SJSA1 (cell line): ENCODE measurements at regions not wholly inside any gene's neighbourhood (a gene's known extent, or its start where the extent isn't known, plus 50 kb on each side); places are given as distances from the start of the nearest gene placed in this dataset.

Experiments used
- DNase-seq, 2 experiments: peaks; one replicate each; pipeline ENCODE4 v3.0.0-alpha.2; 2015 to 2020; ENCODE audit warnings: low spot score in 2 of 2, low read depth in 1 of 2
- H3K27ac ChIP-seq: fragments of 250-450 bp; sonication (Bioruptor Pico); 2 replicates; pipeline ENCODE4 v1.5.1; 2020; ENCODE audit warnings: mild to moderate bottlenecking, moderate library complexity
- H3K27me3 ChIP-seq: fragments of 250-450 bp; sonication (Bioruptor Pico); replicated peaks from 2 replicates; pipeline ENCODE4 v1.5.1; 2020; ENCODE audit warnings: mild to moderate bottlenecking, moderate library complexity
- H3K36me3 ChIP-seq: fragments of 250-450 bp; sonication (Bioruptor Pico); 2 replicates; pipeline ENCODE4 v1.5.1; 2020; ENCODE audit warnings: mild to moderate bottlenecking
- H3K4me1 ChIP-seq: fragments of 250-450 bp; sonication (Bioruptor Pico); replicated peaks from 2 replicates; pipeline ENCODE4 v1.6.1; 2021; ENCODE audit warnings: mild to moderate bottlenecking
- H3K4me3 ChIP-seq: fragments of 250-450 bp; sonication (Bioruptor Pico); 2 replicates; pipeline ENCODE4 v1.5.1; 2020; ENCODE audit warnings: mild to moderate bottlenecking
- H3K9me3 ChIP-seq: fragments of 250-450 bp; sonication (Bioruptor Pico); replicated peaks from 2 replicates; pipeline ENCODE4 v1.5.1; 2020; ENCODE audit warnings: mild to moderate bottlenecking

DNA sequence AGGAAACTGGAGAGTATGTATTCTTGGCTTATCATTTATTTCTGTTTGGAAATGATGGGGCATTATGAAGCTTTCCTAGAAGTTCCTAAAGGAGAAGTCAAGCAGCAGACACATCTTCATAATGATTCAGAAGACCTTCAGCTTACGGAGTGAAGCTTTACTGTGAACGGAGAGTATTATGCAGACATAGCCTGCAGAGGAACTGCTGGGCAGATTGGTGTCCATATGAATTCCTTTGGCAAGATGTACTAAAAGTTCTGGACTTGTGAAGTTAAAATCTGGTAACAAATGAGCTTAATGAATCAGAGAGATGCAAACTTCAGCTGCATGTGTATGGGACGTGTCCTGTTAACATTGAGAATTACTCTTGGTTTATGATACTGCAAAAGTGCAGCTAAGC lies 60.1 kb downstream of the NABP1 start:
- Histone ChIP-seq H3K36me3 (no peaks in the 10 kb centered on the region), H3K4me3 (no peak overlapping the region), H3K4me1 (no peaks in the 10 kb centered on the region), H3K9me3 (no peaks in the 10 kb centered on the region), H3K27me3 (no peaks in the 10 kb centered on the region), H3K27ac (no peak overlapping the region)
- no peak for DNase-seq

DNA sequence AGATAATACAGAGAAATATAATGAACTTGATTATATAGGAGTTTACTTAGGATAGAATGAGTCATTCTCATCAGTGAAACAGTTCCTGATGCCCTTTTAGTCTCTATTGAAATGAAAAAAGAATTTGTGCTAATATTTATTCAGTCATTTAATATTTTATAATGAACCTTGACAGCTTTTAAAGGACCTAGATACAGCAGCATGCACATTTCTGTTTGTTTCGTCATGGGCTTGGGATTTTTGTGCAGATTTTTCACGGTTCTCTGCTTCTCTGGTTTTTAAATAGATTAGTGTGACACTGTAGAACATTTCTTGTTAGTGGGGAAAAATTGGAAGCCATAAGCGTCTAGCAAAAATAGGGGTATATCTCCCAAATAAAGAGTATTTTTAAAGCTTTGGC lies 60.7 kb downstream of the NABP1 start:
- Histone ChIP-seq H3K4me3 (no peak overlapping the region), H3K9me3 (no peaks in the 10 kb centered on the region), H3K36me3 (no peaks in the 10 kb centered on the region), H3K27me3 (no peaks in the 10 kb centered on the region), H3K4me1 (no peaks in the 10 kb centered on the region), H3K27ac (no peak overlapping the region)
- no peak for DNase-seq

DNA sequence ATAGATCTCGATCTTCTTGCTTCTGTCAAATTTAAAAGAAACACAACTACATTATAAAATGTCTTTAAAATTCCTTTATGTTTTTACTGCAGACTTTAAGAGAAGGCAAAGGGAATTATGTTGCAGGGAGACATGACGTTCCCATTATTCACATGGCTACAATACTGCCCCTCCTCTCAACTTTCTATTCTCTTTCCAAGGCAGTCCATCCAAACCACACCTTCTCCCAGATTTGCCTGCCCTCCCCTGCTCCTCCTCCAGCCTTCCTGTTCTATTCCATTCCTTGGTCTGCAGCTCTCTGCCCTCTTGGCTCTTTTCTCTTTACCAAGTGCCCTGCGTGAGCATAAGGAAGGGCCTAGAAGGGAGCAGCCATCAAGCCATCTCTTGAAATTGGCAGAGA lies 61.3 kb downstream of the NABP1 start:
- H3K9me3 ChIP-seq: no peaks in the 10 kb centered on the region
- no peak overlapping the region for H3K27ac ChIP-seq
- H3K4me1 ChIP-seq: no peaks in the 10 kb centered on the region
- H3K27me3 ChIP-seq: peaks cover 4% of the 10 kb centered on the region; the same call in 1 of the 2 replicates
- no peaks in the 10 kb centered on the region for H3K36me3 ChIP-seq
- no peak overlapping the region for H3K4me3 ChIP-seq
- no peak for DNase-seq

DNA sequence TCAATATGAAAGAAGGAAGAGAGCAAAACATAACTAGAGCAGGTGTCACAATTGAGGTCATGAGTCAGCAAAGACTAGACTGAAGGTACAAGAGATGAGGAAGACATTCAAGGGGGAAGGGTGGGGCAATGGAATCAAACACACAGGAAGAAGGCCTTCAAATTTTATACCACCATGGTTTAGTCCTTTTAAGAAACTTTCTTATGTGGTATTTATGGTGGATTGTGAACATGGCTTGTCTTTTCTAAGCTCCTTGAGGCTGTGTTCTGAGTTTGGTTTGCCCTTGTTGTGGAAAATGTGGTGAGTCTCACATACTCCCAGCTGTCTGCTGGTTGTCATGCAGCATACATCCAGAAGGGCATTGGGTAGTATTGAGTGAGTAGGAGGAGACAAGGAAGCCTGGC lies 62.1 kb downstream of the NABP1 start:
- no peak for DNase-seq

DNA sequence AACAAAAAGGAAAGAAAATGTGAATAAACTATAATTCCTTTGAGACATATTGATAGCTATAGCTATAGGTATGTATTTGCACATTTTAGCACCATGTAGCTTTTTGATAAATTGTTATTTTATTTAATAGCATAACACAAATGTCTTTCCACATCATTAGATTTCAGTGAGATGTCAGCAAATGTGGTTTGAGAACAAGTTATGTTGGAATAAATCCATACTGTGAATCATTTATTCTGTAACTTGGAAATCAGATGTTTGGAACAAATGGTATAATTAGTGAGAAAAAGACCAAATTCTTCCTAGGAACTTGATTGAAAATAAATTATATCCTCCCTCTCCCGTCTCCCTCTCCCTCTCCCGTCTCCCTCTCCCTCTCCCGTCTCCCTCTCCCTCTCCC lies 62.8 kb downstream of the NABP1 start:
- peaks cover 6% of the 10 kb centered on the region; the same call in 1 of the 2 replicates for H3K27me3 ChIP-seq
- H3K36me3 ChIP-seq: no peaks in the 10 kb centered on the region
- no peak overlapping the region for H3K4me3 ChIP-seq
- DNase-seq: no peak
- H3K4me1 ChIP-seq: no peaks in the 10 kb centered on the region
- no peak overlapping the region for H3K27ac ChIP-seq
- H3K9me3 ChIP-seq: no peaks in the 10 kb centered on the region

More for the DNA sequence above, 62.1 kb downstream of the NABP1 start:
- no peak overlapping the region for H3K27ac ChIP-seq
- no peaks in the 10 kb centered on the region for H3K9me3 ChIP-seq
- H3K4me3 ChIP-seq: no peak overlapping the region
- H3K4me1 ChIP-seq: no peaks in the 10 kb centered on the region
- no peaks in the 10 kb centered on the region for H3K36me3 ChIP-seq
- peaks cover 6% of the 10 kb centered on the region; the same call in 1 of the 2 replicates for H3K27me3 ChIP-seq

DNA sequence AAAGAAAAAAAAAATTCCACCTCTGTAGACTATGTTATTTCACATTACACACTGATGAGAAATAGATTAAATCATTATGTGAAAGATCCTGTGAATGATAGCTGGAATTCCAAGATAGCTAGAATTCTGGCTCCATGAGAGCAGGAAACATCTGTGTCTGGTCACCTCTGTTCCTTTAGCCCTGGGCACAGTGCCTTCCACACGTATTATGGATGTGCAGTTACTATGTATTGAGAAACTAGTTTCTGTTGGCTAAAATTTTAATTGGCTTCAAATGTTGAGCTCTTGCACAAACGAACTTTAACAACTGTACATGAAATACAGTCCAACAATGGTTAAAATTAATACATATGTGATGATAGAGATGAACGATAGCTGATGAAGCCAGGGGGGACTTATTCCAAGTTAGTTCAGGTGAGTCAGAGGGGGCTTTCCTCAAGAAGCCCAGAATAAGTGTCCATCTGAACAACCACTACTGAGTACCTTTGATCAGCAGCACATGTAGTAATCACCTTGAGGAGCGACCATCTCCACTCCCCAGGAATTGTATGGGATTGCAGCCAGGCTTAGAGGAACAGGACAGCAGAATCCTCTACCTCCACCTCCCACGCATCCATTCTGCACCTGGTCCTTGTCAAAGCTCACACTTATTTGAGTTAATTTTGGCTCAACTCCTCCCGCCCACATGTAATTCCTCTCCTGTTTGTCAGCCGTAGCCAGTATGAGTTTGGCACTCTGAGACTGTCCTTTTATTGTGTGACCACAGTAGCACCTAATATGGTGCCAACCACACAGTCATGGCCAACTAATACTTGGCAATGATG lies 68.6 kb downstream of the NABP1 start:
- H3K4me3 ChIP-seq: no peak overlapping the region
- no peak for DNase-seq
- no peaks in the 10 kb centered on the region for H3K36me3 ChIP-seq
- no peaks in the 10 kb centered on the region for H3K9me3 ChIP-seq
- no peak overlapping the region for H3K27ac ChIP-seq
- H3K27me3 ChIP-seq: peaks cover 10% of the 10 kb centered on the region
- H3K4me1 ChIP-seq: no peaks in the 10 kb centered on the region

DNA sequence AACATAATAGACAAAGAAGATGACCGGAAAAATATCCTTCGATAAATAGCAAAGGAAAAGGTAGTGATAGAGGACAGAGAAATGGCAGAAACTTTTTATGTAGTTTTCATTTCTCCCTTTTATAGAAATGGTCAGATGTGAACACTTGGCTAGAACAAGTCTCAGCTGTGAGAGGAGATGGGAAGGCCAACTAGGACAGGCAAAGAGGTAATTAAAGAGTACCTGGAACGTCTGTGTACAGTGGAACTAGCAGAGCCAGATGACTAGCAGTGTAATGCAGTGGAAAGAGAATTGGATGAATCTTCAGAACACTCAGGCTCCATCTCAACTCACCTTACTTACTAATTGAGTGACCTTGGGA lies 69.2 kb downstream of the NABP1 start:
- no peak overlapping the region for H3K27ac ChIP-seq

DNA sequence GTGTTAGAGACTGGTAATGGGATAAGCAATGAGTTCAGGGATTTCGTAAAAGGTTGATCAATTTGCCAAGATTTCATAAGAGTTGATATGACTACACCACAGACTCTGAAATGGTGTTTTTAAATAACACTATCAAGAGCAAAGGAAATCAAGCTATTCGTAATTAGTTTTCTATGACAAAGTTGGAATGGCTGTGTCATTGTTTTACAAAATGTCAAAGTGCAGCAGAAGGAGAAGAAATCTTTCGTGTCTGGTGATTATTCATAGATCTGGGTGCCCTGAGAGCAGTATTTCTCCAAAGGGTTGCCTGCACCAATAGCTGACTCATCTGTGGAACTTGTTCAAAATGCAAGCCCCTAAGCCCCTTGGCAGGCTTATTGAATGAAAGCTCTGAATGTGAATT lies 70.1 kb downstream of the NABP1 start:
- H3K27ac ChIP-seq: no peak overlapping the region
- no peak overlapping the region for H3K4me3 ChIP-seq
- no peaks in the 10 kb centered on the region for H3K4me1 ChIP-seq
- peaks cover 10% of the 10 kb centered on the region for H3K27me3 ChIP-seq
- no peaks in the 10 kb centered on the region for H3K9me3 ChIP-seq
- H3K36me3 ChIP-seq: no peaks in the 10 kb centered on the region
- no peak for DNase-seq

More for the DNA sequence above, 69.2 kb downstream of the NABP1 start:
- H3K9me3 ChIP-seq: no peaks in the 10 kb centered on the region
- H3K4me1 ChIP-seq: no peaks in the 10 kb centered on the region
- no peak overlapping the region for H3K4me3 ChIP-seq
- H3K27me3 ChIP-seq: peaks cover 10% of the 10 kb centered on the region
- DNase-seq: no peak
- no peaks in the 10 kb centered on the region for H3K36me3 ChIP-seq

DNA sequence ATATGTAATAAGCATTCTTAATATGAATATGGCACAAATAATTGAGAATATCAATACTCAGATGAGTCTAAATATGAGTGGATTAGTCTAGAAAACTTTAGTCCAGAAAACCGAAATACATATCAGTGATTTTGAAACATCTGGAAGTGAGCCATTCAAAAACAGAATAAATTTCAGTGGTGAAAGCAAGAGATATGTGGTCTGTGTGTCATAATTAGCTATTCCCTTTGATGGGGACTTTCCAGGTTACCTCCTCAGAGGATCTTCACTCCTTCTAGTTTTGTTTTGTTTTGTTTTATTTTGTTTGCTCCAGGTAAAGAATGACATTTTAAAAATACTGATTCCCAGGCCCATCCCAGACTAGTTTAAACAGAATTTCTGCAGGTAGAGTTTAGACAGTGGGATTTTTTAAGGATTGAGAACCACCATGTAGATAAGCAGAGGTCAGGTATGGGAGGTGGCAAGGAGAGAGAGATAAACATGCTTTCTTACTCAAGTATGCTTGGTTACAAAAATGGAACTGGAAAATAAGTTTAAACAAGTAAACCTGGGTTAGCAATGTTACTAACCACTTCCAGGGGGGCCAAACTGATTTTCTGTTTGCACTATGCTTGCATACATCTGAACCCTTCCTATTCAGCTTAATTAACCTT lies 70.7 kb downstream of the NABP1 start:
- Histone ChIP-seq H3K27me3 (peaks cover 10% of the 10 kb centered on the region), H3K36me3 (no peaks in the 10 kb centered on the region), H3K9me3 (no peaks in the 10 kb centered on the region), H3K4me3 (no peak overlapping the region), H3K27ac (no peak overlapping the region), H3K4me1 (no peaks in the 10 kb centered on the region)
- DNase-seq: no peak

DNA sequence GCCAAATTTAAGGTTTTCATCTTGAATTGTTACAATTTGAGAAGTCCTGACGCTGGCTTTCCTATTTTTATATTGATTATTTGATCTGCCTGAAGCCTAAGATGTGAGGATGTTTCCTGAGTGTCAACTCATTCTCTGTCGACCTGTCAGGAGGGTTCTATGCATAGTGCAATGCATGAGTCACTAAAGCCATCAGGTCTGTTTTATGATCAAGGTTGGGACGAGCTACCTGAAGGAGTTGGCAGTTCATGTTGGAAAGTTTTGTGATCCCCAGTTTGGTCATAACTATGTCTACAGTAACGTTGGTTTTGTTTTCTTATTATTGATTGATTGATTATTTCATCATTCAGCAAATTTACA lies 71.2 kb downstream of the NABP1 start:
- no peaks in the 10 kb centered on the region for H3K36me3 ChIP-seq
- no peak for DNase-seq
- H3K27me3 ChIP-seq: peaks cover 7% of the 10 kb centered on the region
- H3K27ac ChIP-seq: no peak overlapping the region
- H3K4me3 ChIP-seq: no peak overlapping the region
- no peaks in the 10 kb centered on the region for H3K4me1 ChIP-seq
- no peaks in the 10 kb centered on the region for H3K9me3 ChIP-seq

DNA sequence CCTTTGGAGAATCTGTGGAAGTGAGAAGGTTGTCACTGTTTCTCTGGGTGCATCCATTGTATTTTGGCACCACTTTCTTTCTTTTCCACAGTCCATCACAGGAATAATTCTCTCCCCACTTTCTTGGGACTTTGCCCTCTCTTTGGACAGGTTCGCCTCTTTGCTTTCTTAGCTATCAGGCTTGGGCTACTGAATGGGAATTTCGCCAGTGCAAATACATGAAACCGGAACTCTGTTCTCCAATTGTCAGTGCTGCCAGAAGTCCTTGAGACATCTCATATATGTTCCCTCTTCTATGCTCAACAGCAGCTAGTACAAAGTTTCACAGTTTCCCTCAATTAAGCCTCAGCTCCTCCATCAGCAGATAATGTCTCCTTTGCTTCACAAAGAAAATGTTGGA lies 76.2 kb downstream of the NABP1 start:
- no peaks in the 10 kb centered on the region for H3K9me3 ChIP-seq
- no peak overlapping the region for H3K27ac ChIP-seq
- no peaks in the 10 kb centered on the region for H3K36me3 ChIP-seq
- DNase-seq: no peak
- H3K4me3 ChIP-seq: no peak overlapping the region
- peaks cover 5% of the 10 kb centered on the region for H3K4me1 ChIP-seq
- H3K27me3 ChIP-seq: peaks cover 3% of the 10 kb centered on the region; the same call in 1 of the 2 replicates

DNA sequence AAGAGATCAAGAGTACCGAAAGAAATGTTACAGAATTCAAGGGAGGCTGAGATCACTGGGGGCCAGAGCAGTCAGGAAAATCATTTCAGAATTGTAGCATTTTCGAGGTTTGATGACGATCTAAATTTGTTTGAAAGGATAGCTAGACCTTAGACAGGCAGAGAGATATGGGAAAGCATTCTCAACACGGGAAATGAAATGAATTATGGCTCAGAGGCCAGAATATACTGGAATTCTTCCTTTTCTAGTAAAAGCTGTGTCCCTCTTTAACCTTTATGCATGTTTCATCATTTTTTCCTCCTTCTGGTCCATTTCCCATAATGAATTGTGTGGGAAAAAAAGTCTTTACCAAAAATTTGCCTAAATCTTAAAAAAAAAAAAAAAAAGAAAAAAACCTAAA lies 78.8 kb downstream of the NABP1 start:
- no peak overlapping the region for H3K4me3 ChIP-seq
- H3K9me3 ChIP-seq: no peaks in the 10 kb centered on the region
- DNase-seq: no peak
- peaks cover 6% of the 10 kb centered on the region for H3K4me1 ChIP-seq
- peaks cover 3% of the 10 kb centered on the region; the same call in 1 of the 2 replicates for H3K27me3 ChIP-seq
- no peaks in the 10 kb centered on the region for H3K36me3 ChIP-seq
- no peak overlapping the region for H3K27ac ChIP-seq

DNA sequence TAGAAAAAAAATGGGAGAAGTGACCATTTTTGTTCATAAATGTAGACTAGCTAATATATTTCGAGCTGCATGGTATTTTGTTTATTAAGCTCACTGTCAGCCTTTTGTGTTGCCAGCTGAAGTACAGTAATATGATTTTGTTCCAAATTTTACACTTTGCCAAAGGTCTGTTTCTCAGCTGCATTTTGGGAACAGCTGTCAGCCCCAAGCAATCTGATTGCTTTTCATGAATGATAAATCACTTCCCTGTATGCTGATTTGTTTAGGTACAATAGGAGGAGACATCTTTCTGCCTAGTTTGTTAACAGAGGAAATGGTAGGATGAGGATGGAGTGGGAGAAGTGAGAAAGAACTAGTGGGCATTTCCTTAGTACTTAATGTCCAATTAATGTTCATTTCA lies 79.3 kb downstream of the NABP1 start:
- no peaks in the 10 kb centered on the region for H3K36me3 ChIP-seq
- no peak overlapping the region for H3K27ac ChIP-seq
- H3K4me1 ChIP-seq: peaks cover 6% of the 10 kb centered on the region
- DNase-seq: no peak
- no peaks in the 10 kb centered on the region for H3K9me3 ChIP-seq
- H3K27me3 ChIP-seq: peaks cover 3% of the 10 kb centered on the region; the same call in 1 of the 2 replicates
- no peak overlapping the region for H3K4me3 ChIP-seq
